Endothelial cell of umbilical vein (primary cell): ENCODE measurements at regions not wholly inside any gene's neighbourhood (a gene's known extent, or its start where the extent isn't known, plus 50 kb on each side); places are given as distances from the start of the nearest gene placed in this dataset.

ENCODE experiments used
- BruUV-seq: library from RNA; stranded (reverse); fragments of 400-500 nt; replicated peaks from 2 replicates; lab custom pipeline; 2021; lab: Mats Ljungman, UMichigan
- CTCF ChIA-PET: fragments of 300-600, 350-600 bp; sonication (Branson Sonifier 250); formaldehyde crosslinking; loops from one replicate; lab custom pipeline; 2021; ENCODE audit warnings: antibody characterized with exemption, inconsistent platforms; lab: Charles Lee
- POLR2A ChIA-PET: fragments of 300-600, 350-600 bp; sonication (Branson Sonifier 250); formaldehyde crosslinking; loops from one replicate; lab custom pipeline; 2021; ENCODE audit warnings: antibody characterized with exemption, inconsistent platforms; lab: Charles Lee
- DNase-seq: peaks from one replicate; pipeline ENCODE4 v3.0.0-alpha.2; 2011; ENCODE audit warnings: low read depth, low spot score
- FAIRE-seq: peaks from 2 replicates; lab custom pipeline; 2011; peaks lifted over from hg19 to GRCh38; lab: Jason Lieb, UNC
- H2AFZ ChIP-seq: 2 replicates; pipeline ENCODE4 v1.6.0; 2012; ENCODE audit warnings: low read depth, low read length, control low read depth, inconsistent platforms
- H3K27ac ChIP-seq: 2 replicates; pipeline ENCODE4 v1.5.1; 2011; ENCODE audit warnings: low read depth, mild to moderate bottlenecking, control low read depth, low read length, moderate library complexity; ENCODE audit not compliant: insufficient read depth
- H3K27me3 ChIP-seq, 2 experiments: 2 replicates each; pipeline versions ENCODE4 v1.6.0 to v1.6.1; 2011; ENCODE audit warnings: low read length in 2 of 2, mixed read lengths in 1 of 2; ENCODE audit not compliant: control insufficient read depth in 2 of 2, insufficient read depth in 2 of 2
- H3K36me3 ChIP-seq, 2 experiments: 2 replicates in 1 of 2; 3 replicates in 1 of 2; pipeline ENCODE4 v1.5.1; 2011; ENCODE audit warnings: low read length in 2 of 2, mild to moderate bottlenecking in 1 of 2, moderate library complexity in 1 of 2; ENCODE audit not compliant: control insufficient read depth in 2 of 2, insufficient read depth in 2 of 2; ENCODE audit errors: extremely low read depth in 1 of 2
- H3K4me1 ChIP-seq: 3 replicates; pipeline ENCODE4 v1.5.1; 2011; ENCODE audit warnings: mild to moderate bottlenecking, low read length; ENCODE audit not compliant: control insufficient read depth, insufficient read depth; ENCODE audit errors: extremely low read depth
- H3K4me2 ChIP-seq: 2 replicates; pipeline ENCODE4 v1.6.1; 2011; ENCODE audit warnings: low read length, control low read depth, mixed read lengths; ENCODE audit not compliant: insufficient read depth
- H3K4me3 ChIP-seq, 3 experiments: fragments of 200-600 bp in 1 of 3; sonication (generic), shearing (Covaris generic) in 1 of 3; replicated peaks in 1 of 3; 2 replicates each; pipeline ENCODE4 v1.5.1; 2011 to 2016; ENCODE audit warnings: control low read depth in 3 of 3, low read length in 3 of 3, mild to moderate bottlenecking in 2 of 3, inconsistent platforms in 1 of 3, low read depth in 1 of 3, moderate library complexity in 1 of 3; ENCODE audit not compliant: insufficient read depth in 1 of 3
- H3K79me2 ChIP-seq: 2 replicates; pipeline ENCODE4 v1.6.0; 2012; ENCODE audit warnings: low read length, inconsistent platforms; ENCODE audit not compliant: control insufficient read depth, insufficient read depth
- H3K9ac ChIP-seq: replicated peaks from 2 replicates; pipeline ENCODE3; 2011; ENCODE audit warnings: low read length, control low read depth; ENCODE audit not compliant: insufficient read depth; ENCODE audit errors: extremely low read depth
- H3K9me1 ChIP-seq: replicated peaks from 3 replicates; pipeline ENCODE4 v1.6.0; 2011; ENCODE audit warnings: mild to moderate bottlenecking, low read length; ENCODE audit not compliant: control insufficient read depth, insufficient read depth; ENCODE audit errors: extremely low read depth
- H3K9me3 ChIP-seq: replicated peaks from 2 replicates; pipeline ENCODE4 v1.5.1; 2012; ENCODE audit warnings: low read length, inconsistent platforms; ENCODE audit not compliant: control insufficient read depth, insufficient read depth
- H4K20me1 ChIP-seq: replicated peaks from 2 replicates; pipeline ENCODE3; 2011; ENCODE audit warnings: mild to moderate bottlenecking, low read length; ENCODE audit not compliant: control insufficient read depth, insufficient read depth; ENCODE audit errors: extremely low read depth
- EZH2 ChIP-seq: IDR thresholded peaks from 2 replicates; pipeline ENCODE4 v1.6.1; 2012; ENCODE audit warnings: borderline replicate concordance, low read depth, mild to moderate bottlenecking, moderate library complexity, low read length, inconsistent platforms; ENCODE audit not compliant: severe bottlenecking
- FOS ChIP-seq: IDR thresholded peaks from 2 replicates; pipeline ENCODE4 v1.6.1; 2011; ENCODE audit warnings: mild to moderate bottlenecking, low read length, moderate library complexity, borderline replicate concordance; ENCODE audit not compliant: insufficient read depth
- GATA2 ChIP-seq: IDR thresholded peaks from 2 replicates; pipeline ENCODE4 v1.7.0; 2011; ENCODE audit warnings: low read depth, mild to moderate bottlenecking, moderate library complexity, mixed read lengths, low read length; ENCODE audit not compliant: insufficient read length, insufficient read depth
- JUN ChIP-seq: IDR thresholded peaks from 2 replicates; pipeline ENCODE4 v1.6.1; 2011; ENCODE audit warnings: borderline replicate concordance, low read depth; ENCODE audit not compliant: insufficient read length, insufficient read depth
- MYC ChIP-seq: IDR thresholded peaks from one replicate; pipeline ENCODE4 v1.6.1; 2011; ENCODE audit warnings: mild to moderate bottlenecking, low read depth, low read length
- POLR2A ChIP-seq: IDR thresholded peaks from 2 replicates; pipeline ENCODE4 v1.6.1; 2012; ENCODE audit warnings: low read depth, mild to moderate bottlenecking, control low read depth, low read length
- POLR2AphosphoS5 ChIP-seq: IDR thresholded peaks from 2 replicates; pipeline ENCODE4 v1.6.1; 2012; ENCODE audit warnings: low read depth, mild to moderate bottlenecking, control low read depth, low read length, moderate library complexity; ENCODE audit not compliant: insufficient read depth
- dilution Hi-C: fragments of 300-500 bp; cut with MboI; formaldehyde crosslinking; loops from one replicate; pipeline ENCODE4 v1.15.0; 2019; ENCODE audit warnings: low sequenced_read_pairs; ENCODE audit not compliant: extremely low pct_ligation_motif_present
- intact Hi-C: fragments of 100-400 bp; cut with micrococcal nuclease; formaldehyde crosslinking; loops from one replicate; pipeline ENCODE4 v1.10.0; 2022
- TF ChIP-seq, protein P1 (sequence below), 2 donors: IDR thresholded peaks; 1 replicate in 1 of 2; 2 replicates in 1 of 2; pipeline ENCODE4 v1.5.1; 2011; ENCODE audit warnings: low read length in 2 of 2, mild to moderate bottlenecking in 2 of 2, moderate library complexity in 2 of 2, control low read depth in 1 of 2, inconsistent platforms in 1 of 2, low read depth in 1 of 2; ENCODE audit not compliant: insufficient read depth in 1 of 2; ENCODE audit errors: extremely low read depth in 1 of 2
- TF ChIP-seq, protein P2 (sequence below): IDR thresholded peaks from 2 replicates; pipeline ENCODE4 v1.6.1; 2011; ENCODE audit not compliant: insufficient read depth, insufficient read length

DNA sequence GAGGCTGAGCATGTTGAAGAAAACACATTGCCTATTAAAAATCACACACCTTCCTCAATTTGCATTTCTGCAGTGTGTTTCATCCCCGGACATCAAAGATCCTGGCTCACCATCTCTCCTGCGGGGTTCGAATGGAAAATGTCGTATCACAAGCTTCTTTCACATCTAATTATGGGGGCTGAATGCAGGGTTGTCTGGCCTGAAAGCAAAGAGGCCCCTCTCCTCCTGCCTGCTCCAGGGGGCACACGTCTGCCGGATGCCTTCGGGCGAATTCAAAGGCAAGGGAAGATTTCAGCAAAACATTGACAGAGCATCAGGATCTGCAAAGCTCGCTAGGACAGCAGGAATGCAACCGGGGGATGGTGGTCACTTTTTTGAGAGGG is 1447.7 kb downstream of the TBC1D22A start:
- no peaks in the 10 kb centered on the region for H3K36me3 ChIP-seq
- no peak for DNase-seq
- H3K9me1 ChIP-seq, result no peaks in the 10 kb centered on the region
- FAIRE-seq, result no peak
- H3K27ac ChIP-seq, result no peak overlapping the region
- peaks cover 8% of the 10 kb centered on the region for H3K9me3 ChIP-seq
- dilution Hi-C loops, result no loop called here
- no peak overlapping the region for H3K9ac ChIP-seq
- no peak for TF ChIP-seq FOS
- TF ChIP-seq EZH2, result no peak
- no peak for TF ChIP-seq POLR2A
- TF ChIP-seq, protein P1, sequence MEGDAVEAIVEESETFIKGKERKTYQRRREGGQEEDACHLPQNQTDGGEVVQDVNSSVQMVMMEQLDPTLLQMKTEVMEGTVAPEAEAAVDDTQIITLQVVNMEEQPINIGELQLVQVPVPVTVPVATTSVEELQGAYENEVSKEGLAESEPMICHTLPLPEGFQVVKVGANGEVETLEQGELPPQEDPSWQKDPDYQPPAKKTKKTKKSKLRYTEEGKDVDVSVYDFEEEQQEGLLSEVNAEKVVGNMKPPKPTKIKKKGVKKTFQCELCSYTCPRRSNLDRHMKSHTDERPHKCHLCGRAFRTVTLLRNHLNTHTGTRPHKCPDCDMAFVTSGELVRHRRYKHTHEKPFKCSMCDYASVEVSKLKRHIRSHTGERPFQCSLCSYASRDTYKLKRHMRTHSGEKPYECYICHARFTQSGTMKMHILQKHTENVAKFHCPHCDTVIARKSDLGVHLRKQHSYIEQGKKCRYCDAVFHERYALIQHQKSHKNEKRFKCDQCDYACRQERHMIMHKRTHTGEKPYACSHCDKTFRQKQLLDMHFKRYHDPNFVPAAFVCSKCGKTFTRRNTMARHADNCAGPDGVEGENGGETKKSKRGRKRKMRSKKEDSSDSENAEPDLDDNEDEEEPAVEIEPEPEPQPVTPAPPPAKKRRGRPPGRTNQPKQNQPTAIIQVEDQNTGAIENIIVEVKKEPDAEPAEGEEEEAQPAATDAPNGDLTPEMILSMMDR (IDR thresholded peaks at IDR 0.05; ENCODE audit: extremely low read depth in 1 of 2, insufficient read depth in 1 of 2, low read depth in 1 of 2, low read length in 2 of 2), result no peak
- no peak for TF ChIP-seq JUN
- no peak for TF ChIP-seq POLR2AphosphoS5
- no peak for TF ChIP-seq GATA2
- TF ChIP-seq, protein P2, sequence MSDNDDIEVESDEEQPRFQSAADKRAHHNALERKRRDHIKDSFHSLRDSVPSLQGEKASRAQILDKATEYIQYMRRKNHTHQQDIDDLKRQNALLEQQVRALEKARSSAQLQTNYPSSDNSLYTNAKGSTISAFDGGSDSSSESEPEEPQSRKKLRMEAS, result no peak
- TF ChIP-seq MYC, result no peak
- no TSS peak for BruUV-seq
- intact Hi-C loops, result no loop called here
- H3K4me3 ChIP-seq, result no peak overlapping the region
- POLR2A ChIA-PET, result no interaction called here
- no peak overlapping the region for H2AFZ ChIP-seq
- CTCF ChIA-PET, result no interaction called here
- no peaks in the 10 kb centered on the region for H3K4me1 ChIP-seq
- no peaks in the 10 kb centered on the region for H3K79me2 ChIP-seq
- no peaks in the 10 kb centered on the region for H4K20me1 ChIP-seq
- H3K27me3 ChIP-seq, result no peaks in the 10 kb centered on the region
- no peak overlapping the region for H3K4me2 ChIP-seq
